Endothelial cell of umbilical vein (primary cell): ENCODE measurements at regions not wholly inside any gene's neighbourhood (a gene's known extent, or its start where the extent isn't known, plus 50 kb on each side); places are given as distances from the start of the nearest gene placed in this dataset.

Experiments
- CTCF ChIP-seq, 2 donors: IDR thresholded peaks; 1 replicate in 1 of 2; 2 replicates in 1 of 2; pipeline ENCODE4 v1.5.1; 2011; ENCODE audit warnings: low read length in 2 of 2, mild to moderate bottlenecking in 2 of 2, moderate library complexity in 2 of 2, control low read depth in 1 of 2, inconsistent platforms in 1 of 2, low read depth in 1 of 2; ENCODE audit not compliant: insufficient read depth in 1 of 2; ENCODE audit errors: extremely low read depth in 1 of 2
- EZH2 ChIP-seq: IDR thresholded peaks from 2 replicates; pipeline ENCODE4 v1.6.1; 2012; ENCODE audit warnings: borderline replicate concordance, low read depth, mild to moderate bottlenecking, moderate library complexity, low read length, inconsistent platforms; ENCODE audit not compliant: severe bottlenecking
- FOS ChIP-seq: IDR thresholded peaks from 2 replicates; pipeline ENCODE4 v1.6.1; 2011; ENCODE audit warnings: mild to moderate bottlenecking, low read length, moderate library complexity, borderline replicate concordance; ENCODE audit not compliant: insufficient read depth
- JUN ChIP-seq: IDR thresholded peaks from 2 replicates; pipeline ENCODE4 v1.6.1; 2011; ENCODE audit warnings: borderline replicate concordance, low read depth; ENCODE audit not compliant: insufficient read length, insufficient read depth
- MAX ChIP-seq: IDR thresholded peaks from 2 replicates; pipeline ENCODE4 v1.6.1; 2011; ENCODE audit not compliant: insufficient read depth, insufficient read length
- MYC ChIP-seq: IDR thresholded peaks from one replicate; pipeline ENCODE4 v1.6.1; 2011; ENCODE audit warnings: mild to moderate bottlenecking, low read depth, low read length
- POLR2A ChIP-seq: IDR thresholded peaks from 2 replicates; pipeline ENCODE4 v1.6.1; 2012; ENCODE audit warnings: low read depth, mild to moderate bottlenecking, control low read depth, low read length
- POLR2AphosphoS5 ChIP-seq: IDR thresholded peaks from 2 replicates; pipeline ENCODE4 v1.6.1; 2012; ENCODE audit warnings: low read depth, mild to moderate bottlenecking, control low read depth, low read length, moderate library complexity; ENCODE audit not compliant: insufficient read depth

- TF ChIP-seq CTCF (IDR thresholded peaks at IDR 0.05; ENCODE audit: extremely low read depth in 1 of 2, insufficient read depth in 1 of 2, low read depth in 1 of 2, low read length in 2 of 2) (no peak), MAX (no peak), EZH2 (no peak), POLR2A (no peak), JUN (no peak), POLR2AphosphoS5 (no peak), MYC (no peak), FOS (no peak)
Measured at GRCh38 chr3:180341516-180341915, 260.4 kb upstream of the TTC14 start.
